HCT116 (cell line): ENCODE measurements at regions not wholly inside any gene's neighbourhood (a gene's known extent, or its start where the extent isn't known, plus 50 kb on each side); places are given as distances from the start of the nearest gene placed in this dataset.

Source experiments
- ATAC-seq: fragments of 200-7000 bp; cut with Tn5 transposase; 2 replicates; pipeline ENCODE4 v1.9.1; 2020; ENCODE audit warnings: mild to moderate bottlenecking, moderate library complexity
- BruUV-seq: library from RNA; stranded (reverse); fragments of 400-500 nt; replicated peaks from 2 replicates; lab custom pipeline; 2021; lab: Mats Ljungman, UMichigan
- CTCF ChIA-PET: fragments of 300-600 bp; sonication (Branson Sonifier 250); formaldehyde crosslinking; loops from one replicate; lab custom pipeline; 2021; ENCODE audit warnings: antibody characterized with exemption; lab: Charles Lee
- POLR2A ChIA-PET: fragments of 300-600, 350-600 bp; sonication (Branson Sonifier 250); formaldehyde crosslinking; loops from one replicate; lab custom pipeline; 2021; ENCODE audit warnings: antibody characterized with exemption; lab: Charles Lee
- RAD21 ChIA-PET, 2 experiments: fragments of 300-600 bp; sonication (Branson Sonifier 250); formaldehyde crosslinking; loops; one replicate each; lab custom pipeline; 2023; ENCODE audit warnings: low total read pairs in 2 of 2; ENCODE audit not compliant: uncharacterized antibody in 2 of 2, unreplicated experiment in 2 of 2, low non-redundant PET in 1 of 2; lab: Charles Lee
- DNase-seq: peaks from one replicate; pipeline ENCODE4 v3.0.0-alpha.2; 2010; ENCODE audit warnings: low read depth, low spot score
- H2AFZ ChIP-seq: fragments of 200-600 bp; shearing (Covaris generic), sonication (generic); 2 replicates; pipeline ENCODE4 v1.6.1; 2017; ENCODE audit warnings: low read depth, mixed run types, mixed read lengths, antibody characterized with exemption, low read length; ENCODE audit not compliant: poor library complexity, severe bottlenecking
- H3K27ac ChIP-seq: 2 replicates; pipeline ENCODE4 v1.5.1; 2012; ENCODE audit warnings: low read depth, low read length
- H3K27me3 ChIP-seq: fragments of 200-600 bp; sonication (generic); 2 replicates; pipeline ENCODE4 v1.6.1; 2016; ENCODE audit warnings: mixed run types, low read length, mixed read lengths; ENCODE audit not compliant: insufficient read depth
- H3K36me3 ChIP-seq, 2 experiments: fragments of 200-500 bp in 1 of 2; fragments of 200-600 bp in 1 of 2; sonication (Bioruptor generic) in 1 of 2; sonication (generic) in 1 of 2; 2 replicates each; pipeline versions ENCODE4 v1.5.1 to v1.6.1; 2014 to 2016; ENCODE audit warnings: low read length in 2 of 2, inconsistent platforms in 1 of 2, mixed read lengths in 1 of 2, mixed run types in 1 of 2; ENCODE audit not compliant: insufficient read depth in 2 of 2, control insufficient read depth in 1 of 2
- H3K4me1 ChIP-seq, 2 experiments: fragments of 200-600 bp in 1 of 2; sonication (generic) in 1 of 2; 2 replicates each; pipeline versions ENCODE4 v1.5.1 to v1.6.1; 2012 to 2017; ENCODE audit warnings: low read length in 2 of 2, inconsistent platforms in 1 of 2, mild to moderate bottlenecking in 1 of 2, mixed read lengths in 1 of 2, mixed run types in 1 of 2, moderate library complexity in 1 of 2; ENCODE audit not compliant: insufficient read depth in 2 of 2, control insufficient read depth in 1 of 2
- H3K4me2 ChIP-seq: fragments of 200-600 bp; sonication (generic); 2 replicates; pipeline ENCODE4 v1.6.1; 2017; ENCODE audit warnings: mixed run types, low read length, mixed read lengths
- H3K4me3 ChIP-seq, 2 experiments: fragments of 200-600 bp in 1 of 2; sonication (generic) in 1 of 2; replicated peaks in 1 of 2; 2 replicates each; pipeline ENCODE4 v1.5.1; 2011 to 2016; ENCODE audit warnings: low read length in 2 of 2, control low read depth in 1 of 2, low read depth in 1 of 2, mild to moderate bottlenecking in 1 of 2, mixed read lengths in 1 of 2, mixed run types in 1 of 2
- H3K79me2 ChIP-seq: fragments of 200-600 bp; sonication (generic); 2 replicates; pipeline ENCODE4 v1.6.1; 2017; ENCODE audit warnings: mild to moderate bottlenecking, mixed run types, low read length, moderate library complexity, mixed read lengths; ENCODE audit not compliant: insufficient read depth
- H3K9ac ChIP-seq: fragments of 200-600 bp; sonication (generic); 2 replicates; pipeline ENCODE4 v1.6.1; 2016; ENCODE audit warnings: low read length, mixed read lengths
- H3K9me2 ChIP-seq: fragments of 200-600 bp; sonication (generic), shearing (Covaris generic); 2 replicates; pipeline ENCODE4 v1.6.1; 2017; ENCODE audit warnings: mixed run types, mild to moderate bottlenecking, moderate library complexity; ENCODE audit not compliant: insufficient read depth
- H3K9me3 ChIP-seq, 2 experiments: fragments of 200-500 bp in 1 of 2; fragments of 200-600 bp in 1 of 2; sonication (Bioruptor generic) in 1 of 2; sonication (generic) in 1 of 2; 2 replicates each; pipeline ENCODE4 v1.6.1; 2014 to 2017; ENCODE audit warnings: low read length in 2 of 2, mixed read lengths in 2 of 2, inconsistent platforms in 1 of 2, low read depth in 1 of 2, mild to moderate bottlenecking in 1 of 2, mixed run types in 1 of 2, moderate library complexity in 1 of 2; ENCODE audit not compliant: control insufficient read depth in 1 of 2, insufficient read depth in 1 of 2
- H4K20me1 ChIP-seq: fragments of 200-600 bp; sonication (generic), shearing (Covaris generic); 2 replicates; pipeline ENCODE4 v1.6.1; 2017; ENCODE audit warnings: mixed run types, mild to moderate bottlenecking, moderate library complexity; ENCODE audit not compliant: insufficient read depth
- CBX3 ChIP-seq: IDR thresholded peaks from 2 replicates; pipeline ENCODE4 v1.6.1; 2012; ENCODE audit warnings: low read depth
- CTCF ChIP-seq, 3 experiments: fragments of 200-600 bp in 1 of 3; sonication (generic) in 1 of 3; IDR thresholded peaks in 2 of 3; conservative IDR thresholded peaks in 1 of 3; 2 replicates each; pipeline ENCODE4 v1.5.1; 2012 to 2017; ENCODE audit warnings: low read depth in 2 of 3, low read length in 2 of 3, antibody characterized with exemption in 1 of 3, borderline replicate concordance in 1 of 3, control low read depth in 1 of 3, mild to moderate bottlenecking in 1 of 3, mixed read lengths in 1 of 3, mixed run types in 1 of 3, moderate library complexity in 1 of 3; ENCODE audit not compliant: insufficient read depth in 1 of 3
- EGR1 ChIP-seq: IDR thresholded peaks from 2 replicates; pipeline ENCODE4 v1.6.1; 2012; ENCODE audit warnings: low read depth
- ELF1 ChIP-seq: IDR thresholded peaks from 2 replicates; pipeline ENCODE4 v1.6.1; 2012; ENCODE audit warnings: low read depth, borderline replicate concordance
- EZH2 ChIP-seq: fragments of 200-600 bp; sonication (generic); IDR thresholded peaks from 2 replicates; pipeline ENCODE4 v1.6.1; 2017; ENCODE audit warnings: antibody characterized with exemption, mixed run types
- JUND ChIP-seq: IDR thresholded peaks from 2 replicates; pipeline ENCODE4 v1.6.1; 2012
- POLR2A ChIP-seq: IDR thresholded peaks from 2 replicates; pipeline ENCODE4 v1.7.0; 2011; ENCODE audit warnings: borderline replicate concordance; ENCODE audit not compliant: insufficient read depth, insufficient read length; ENCODE audit errors: extremely low read depth
- RAD21 ChIP-seq: IDR thresholded peaks from 2 replicates; pipeline ENCODE4 v1.6.1; 2012; ENCODE audit warnings: low read depth, mild to moderate bottlenecking
- REST ChIP-seq: IDR thresholded peaks from 2 replicates; pipeline ENCODE4 v1.6.1; 2012; ENCODE audit warnings: low read depth
- SP1 ChIP-seq: IDR thresholded peaks from 2 replicates; pipeline ENCODE4 v1.6.1; 2012; ENCODE audit warnings: low read depth
- TCF7L2 ChIP-seq: IDR thresholded peaks from 2 replicates; pipeline ENCODE4 v1.7.0; 2011; ENCODE audit warnings: borderline replicate concordance, inconsistent platforms; ENCODE audit not compliant: insufficient read depth, insufficient read length; ENCODE audit errors: extremely low read depth
- YY1 ChIP-seq: IDR thresholded peaks from 2 replicates; pipeline ENCODE4 v1.6.1; 2011; ENCODE audit warnings: low read length, low read depth, moderate library complexity, mild to moderate bottlenecking; ENCODE audit not compliant: insufficient replicate concordance; ENCODE audit errors: extremely low read depth
- ZBTB33 ChIP-seq: IDR thresholded peaks from 2 replicates; pipeline ENCODE4 v1.6.1; 2011; ENCODE audit warnings: mild to moderate bottlenecking, low read length, moderate library complexity; ENCODE audit not compliant: insufficient replicate concordance; ENCODE audit errors: extremely low read depth
- ZFX ChIP-seq: fragments of 450-650 bp; IDR thresholded peaks from 2 replicates; pipeline ENCODE4 v1.6.1; 2017
- intact Hi-C: fragments of 100-400 bp; cut with micrococcal nuclease; formaldehyde crosslinking; loops from 2 replicates; pipeline ENCODE4 v1.10.0; 2022

GRCh38 chr2:173612354-173612753 is 257.7 kb downstream of the CDCA7 start:
- H4K20me1 ChIP-seq, result no peaks in the 10 kb centered on the region
- POLR2A ChIA-PET, result no interaction called here
- H3K36me3 ChIP-seq, result no peaks in the 10 kb centered on the region
- H3K9me2 ChIP-seq, result no peaks in the 10 kb centered on the region
- H3K79me2 ChIP-seq, result no peaks in the 10 kb centered on the region
- H2AFZ ChIP-seq, result no peak overlapping the region
- DNase-seq (no peak), ATAC-seq (peak; percentile 63)
- TF ChIP-seq CTCF (IDR thresholded peaks at IDR 0.05 in 2 of 3, conservative IDR thresholded peaks at IDR 0.05 in 1 of 3; ENCODE audit: borderline replicate concordance in 1 of 3, insufficient read depth in 1 of 3, low read depth in 2 of 3, low read length in 2 of 3) (peak; percentile 5 to 30 (median 29); a peak in 2 of 6 replicates), EGR1 (no peak), RAD21 (0 out of 2 replicates have a peak, but pooled peaks have one; percentile 26)
- no TSS peak for BruUV-seq
- H3K9ac ChIP-seq, result no peak overlapping the region
- intact Hi-C loops, result no loop called here
- CTCF ChIA-PET, result interaction anchor here (0.7 kb wide), 1 partner anchor 16 kb away, joined by 3 read pairs; no protein-coding TSS in a partner anchor
- H3K27me3 ChIP-seq, result no peaks in the 10 kb centered on the region
- RAD21 ChIA-PET, result no interaction called here
- no peak overlapping the region for H3K27ac ChIP-seq
- no peak overlapping the region for H3K4me2 ChIP-seq
- H3K9me3 ChIP-seq, result no peaks in the 10 kb centered on the region
- H3K4me3 ChIP-seq, result no peak overlapping the region
- no peaks in the 10 kb centered on the region for H3K4me1 ChIP-seq

- no peak for DNase-seq
- Histone ChIP-seq H3K4me1 (no peaks in the 10 kb centered on the region), H3K4me2 (no peak overlapping the region), H3K9ac (no peak overlapping the region), H3K9me3 (no peaks in the 10 kb centered on the region), H3K27me3 (no peaks in the 10 kb centered on the region), H3K36me3 (no peaks in the 10 kb centered on the region), H2AFZ (no peak overlapping the region), H4K20me1 (no peaks in the 10 kb centered on the region), H3K27ac (no peak overlapping the region), H3K79me2 (no peaks in the 10 kb centered on the region), H3K4me3 (no peak overlapping the region), H3K9me2 (no peaks in the 10 kb centered on the region)
- POLR2A ChIA-PET, result no interaction called here
- CTCF ChIA-PET, result no interaction called here
- no TSS peak for BruUV-seq
- intact Hi-C loops, result no loop called here
- RAD21 ChIA-PET, result no interaction called here
- ATAC-seq, result no peak
- TF ChIP-seq EZH2, result no peak
- TF ChIP-seq ELF1, result no peak
- TF ChIP-seq TCF7L2, result no peak
- TF ChIP-seq POLR2A, result no peak
- TF ChIP-seq CBX3, result no peak
- no peak for TF ChIP-seq ZBTB33
- TF ChIP-seq ZFX, result no peak
- no peak for TF ChIP-seq JUND
- TF ChIP-seq YY1, result no peak
- TF ChIP-seq SP1, result no peak
- TF ChIP-seq REST, result no peak
Measured at GRCh38 chr2:173613386-173613785, 258.7 kb downstream of the CDCA7 start.
